ENCODE measurements at regions not wholly inside any gene's neighbourhood (a gene's known extent, or its start where the extent isn't known, plus 50 kb on each side); places are given as distances from the start of the nearest gene placed in this dataset.

DNA sequence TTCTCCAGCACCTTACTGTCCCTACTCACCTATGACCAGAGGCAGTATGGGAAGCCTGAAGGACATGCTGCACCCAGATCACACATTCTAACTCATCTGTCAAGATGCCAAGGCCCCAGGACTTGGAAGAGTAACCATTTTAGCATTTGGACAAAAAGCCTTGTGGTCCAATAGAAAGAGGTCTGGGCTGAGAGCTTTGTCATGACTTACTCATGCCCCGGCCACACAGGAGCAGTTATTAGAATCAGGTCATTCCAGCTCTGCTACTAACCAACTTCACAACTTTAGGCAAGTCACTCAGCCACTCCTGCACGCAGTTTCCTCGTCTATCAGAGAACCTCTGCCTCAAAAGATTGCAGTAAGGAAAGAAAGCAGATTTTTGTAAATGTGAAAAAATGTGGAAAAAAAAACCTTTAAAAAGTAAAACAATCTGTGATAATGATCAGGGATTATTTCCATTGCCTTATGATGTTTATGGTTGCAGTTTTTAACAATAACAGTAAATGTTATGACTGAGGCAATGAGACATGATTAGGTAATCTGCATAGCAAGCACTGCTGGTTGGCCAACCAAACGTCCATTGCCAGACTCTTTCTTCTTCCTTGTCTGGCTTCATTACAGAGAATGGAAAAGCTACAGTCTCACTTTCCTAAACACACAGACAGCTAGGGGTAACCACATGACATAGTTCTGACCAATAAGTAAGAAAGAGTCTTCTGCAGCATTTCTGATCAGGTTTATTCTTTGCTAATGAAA, 255.4 kb upstream of the CHAC2 start:
- Histone ChIP-seq H3K9me1 (ENCODE audit: control insufficient read depth, extremely low read depth, insufficient read depth, low read length) (no peaks in the 10 kb centered on the region), H3K4me2 (ENCODE audit: control insufficient read depth, extremely low read depth, insufficient read depth, low read depth, low read length) (peak overlapping the region; percentile 13)
- DNase-seq (ENCODE audit: low read depth, low spot score) = peak; percentile 17

DNA sequence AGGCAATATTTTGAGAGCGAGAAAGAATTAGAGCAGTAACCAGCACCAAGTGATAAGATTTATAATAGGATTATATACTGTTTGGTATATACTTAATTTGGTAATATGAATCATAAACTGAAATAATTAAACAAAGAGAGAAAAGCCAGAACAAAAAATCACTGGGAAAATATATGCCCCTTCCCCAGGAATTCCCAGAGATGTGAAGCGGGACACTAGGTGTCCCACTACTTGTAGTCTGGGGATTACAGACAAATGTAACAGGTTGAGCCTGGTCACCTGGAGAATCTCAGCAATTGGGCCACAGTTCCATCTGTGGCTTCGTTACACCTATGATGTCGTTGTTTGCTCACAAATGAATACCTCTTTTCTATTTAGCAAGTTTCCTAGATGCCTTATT, 256.1 kb upstream of the CHAC2 start:
- H3K9me1 ChIP-seq (ENCODE audit: control insufficient read depth, extremely low read depth, insufficient read depth, low read length) = no peaks in the 10 kb centered on the region
- H3K4me2 ChIP-seq (ENCODE audit: control insufficient read depth, extremely low read depth, insufficient read depth, low read depth, low read length) = no peak overlapping the region
- no peaks in the 10 kb centered on the region for H3K9me3 ChIP-seq (ENCODE audit: control insufficient read depth, low read depth, low read length)
- no peaks in the 10 kb centered on the region for H3K79me2 ChIP-seq (ENCODE audit: control insufficient read depth, insufficient read depth, low read length)
- no peak overlapping the region for H2AFZ ChIP-seq (ENCODE audit: control insufficient read depth, low read length)
- no peak overlapping the region for H3K27ac ChIP-seq (ENCODE audit: control insufficient read depth, insufficient read depth, low read length)
- dilution Hi-C loops (cut with MboI; ENCODE audit: extremely low pct_ligation_motif_present, low sequenced_read_pairs) = no loop called here
- no peaks in the 10 kb centered on the region for H3K27me3 ChIP-seq (ENCODE audit: control insufficient read depth, extremely low read depth, insufficient read depth, low read length)
- H3K4me3 ChIP-seq (ENCODE audit: control insufficient read depth in 2 of 3, extremely low read depth in 1 of 3, insufficient read depth in 2 of 3, low read depth in 1 of 3, low read length in 3 of 3) = no peak overlapping the region
- FAIRE-seq = no peak
- peaks cover 3% of the 10 kb centered on the region for H3K4me1 ChIP-seq (ENCODE audit: control insufficient read depth, extremely low read depth, insufficient read depth, low read length)
- no peaks in the 10 kb centered on the region for H4K20me1 ChIP-seq (ENCODE audit: control insufficient read depth, extremely low read depth, insufficient read depth, low read length)
- TF ChIP-seq, protein P1, sequence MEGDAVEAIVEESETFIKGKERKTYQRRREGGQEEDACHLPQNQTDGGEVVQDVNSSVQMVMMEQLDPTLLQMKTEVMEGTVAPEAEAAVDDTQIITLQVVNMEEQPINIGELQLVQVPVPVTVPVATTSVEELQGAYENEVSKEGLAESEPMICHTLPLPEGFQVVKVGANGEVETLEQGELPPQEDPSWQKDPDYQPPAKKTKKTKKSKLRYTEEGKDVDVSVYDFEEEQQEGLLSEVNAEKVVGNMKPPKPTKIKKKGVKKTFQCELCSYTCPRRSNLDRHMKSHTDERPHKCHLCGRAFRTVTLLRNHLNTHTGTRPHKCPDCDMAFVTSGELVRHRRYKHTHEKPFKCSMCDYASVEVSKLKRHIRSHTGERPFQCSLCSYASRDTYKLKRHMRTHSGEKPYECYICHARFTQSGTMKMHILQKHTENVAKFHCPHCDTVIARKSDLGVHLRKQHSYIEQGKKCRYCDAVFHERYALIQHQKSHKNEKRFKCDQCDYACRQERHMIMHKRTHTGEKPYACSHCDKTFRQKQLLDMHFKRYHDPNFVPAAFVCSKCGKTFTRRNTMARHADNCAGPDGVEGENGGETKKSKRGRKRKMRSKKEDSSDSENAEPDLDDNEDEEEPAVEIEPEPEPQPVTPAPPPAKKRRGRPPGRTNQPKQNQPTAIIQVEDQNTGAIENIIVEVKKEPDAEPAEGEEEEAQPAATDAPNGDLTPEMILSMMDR (optimal IDR thresholded peaks at IDR 0.05 in 1 of 3, IDR thresholded peaks at IDR 0.05 in 1 of 3, conservative IDR thresholded peaks at IDR 0.05 in 1 of 3; ENCODE audit: extremely low read depth in 1 of 3, insufficient read depth in 2 of 3, low read length in 3 of 3) = no peak
- no peak for TF ChIP-seq EZH2 (IDR thresholded peaks at IDR 0.05; ENCODE audit: low read length)
- DNase-seq (ENCODE audit: low read depth, low spot score) = no peak
- H3K9ac ChIP-seq (ENCODE audit: control insufficient read depth, extremely low read depth, insufficient read depth, low read length) = no peak overlapping the region
- no peaks in the 10 kb centered on the region for H3K36me3 ChIP-seq (ENCODE audit: control insufficient read depth in 2 of 2, extremely low read depth in 1 of 2, insufficient read depth in 2 of 2, low read length in 2 of 2)

More for the DNA sequence above, 255.4 kb upstream of the CHAC2 start:
- peaks cover 3% of the 10 kb centered on the region for H3K4me1 ChIP-seq (ENCODE audit: control insufficient read depth, extremely low read depth, insufficient read depth, low read length)
- no peak overlapping the region for H3K9ac ChIP-seq (ENCODE audit: control insufficient read depth, extremely low read depth, insufficient read depth, low read length)
- H3K36me3 ChIP-seq (ENCODE audit: control insufficient read depth in 2 of 2, extremely low read depth in 1 of 2, insufficient read depth in 2 of 2, low read length in 2 of 2) = no peaks in the 10 kb centered on the region
- FAIRE-seq = peak; percentile 75
- no peak overlapping the region for H3K27ac ChIP-seq (ENCODE audit: control insufficient read depth, insufficient read depth, low read length)
- dilution Hi-C loops (cut with MboI; ENCODE audit: extremely low pct_ligation_motif_present, low sequenced_read_pairs) = no loop called here
- no peaks in the 10 kb centered on the region for H4K20me1 ChIP-seq (ENCODE audit: control insufficient read depth, extremely low read depth, insufficient read depth, low read length)
- TF ChIP-seq EZH2 (IDR thresholded peaks at IDR 0.05; ENCODE audit: low read length) = no peak
- TF ChIP-seq, protein P1 (optimal IDR thresholded peaks at IDR 0.05 in 1 of 3, IDR thresholded peaks at IDR 0.05 in 1 of 3, conservative IDR thresholded peaks at IDR 0.05 in 1 of 3; ENCODE audit: extremely low read depth in 1 of 3, insufficient read depth in 2 of 3, low read length in 3 of 3) = no peak
- H3K27me3 ChIP-seq (ENCODE audit: control insufficient read depth, extremely low read depth, insufficient read depth, low read length) = no peaks in the 10 kb centered on the region
- H3K4me3 ChIP-seq (ENCODE audit: control insufficient read depth in 2 of 3, extremely low read depth in 1 of 3, insufficient read depth in 2 of 3, low read depth in 1 of 3, low read length in 3 of 3) = no peak overlapping the region
- H3K9me3 ChIP-seq (ENCODE audit: control insufficient read depth, low read depth, low read length) = no peaks in the 10 kb centered on the region
- no peak overlapping the region for H2AFZ ChIP-seq (ENCODE audit: control insufficient read depth, low read length)
- no peaks in the 10 kb centered on the region for H3K79me2 ChIP-seq (ENCODE audit: control insufficient read depth, insufficient read depth, low read length)
